H1 (cell line): ENCODE measurements at regions not wholly inside any gene's neighbourhood (a gene's known extent, or its start where the extent isn't known, plus 50 kb on each side); places are given as distances from the start of the nearest gene placed in this dataset.

ENCODE experiments used
- CHD7 ChIP-seq: fragments of 300-600 bp; sonication (generic); IDR thresholded peaks from 2 replicates; pipeline ENCODE4 v1.7.1; 2012; ENCODE audit warnings: low read length, moderate library complexity, mild to moderate bottlenecking, inconsistent platforms; ENCODE audit not compliant: insufficient replicate concordance
- CTCF ChIP-seq, 3 experiments: IDR thresholded peaks; 1 replicate in 2 of 3; 2 replicates in 1 of 3; pipeline versions ENCODE4 v1.5.1 to v1.6.1; 2011; ENCODE audit warnings: low read length in 3 of 3, mild to moderate bottlenecking in 3 of 3, inconsistent platforms in 2 of 3, low read depth in 1 of 3, moderate library complexity in 1 of 3; ENCODE audit not compliant: insufficient read depth in 1 of 3; ENCODE audit errors: control extremely low read depth in 1 of 3
- JUND ChIP-seq: IDR thresholded peaks from 2 replicates; pipeline ENCODE4 v1.6.1; 2011; ENCODE audit warnings: mild to moderate bottlenecking, improper control_type of control experiment, low read length
- POLR2AphosphoS5 ChIP-seq: IDR thresholded peaks from 2 replicates; pipeline ENCODE4 v1.6.1; 2011; ENCODE audit warnings: low read depth, low read length
- RFX5 ChIP-seq: IDR thresholded peaks from 2 replicates; pipeline ENCODE4 v1.6.1; 2011; ENCODE audit warnings: low read depth, low read length, improper control_type of control experiment, borderline replicate concordance
- SIN3A ChIP-seq, 2 experiments: IDR thresholded peaks in 1 of 2; conservative IDR thresholded peaks in 1 of 2; 2 replicates each; pipeline ENCODE4 v1.6.1; 2011 to 2012; ENCODE audit warnings: low read length in 2 of 2, improper control_type of control experiment in 1 of 2, low read depth in 1 of 2, mild to moderate bottlenecking in 1 of 2
- TAF1 ChIP-seq: IDR thresholded peaks from 2 replicates; pipeline ENCODE4 v1.6.1; 2011; ENCODE audit warnings: mild to moderate bottlenecking, low read depth, low read length

DNA sequence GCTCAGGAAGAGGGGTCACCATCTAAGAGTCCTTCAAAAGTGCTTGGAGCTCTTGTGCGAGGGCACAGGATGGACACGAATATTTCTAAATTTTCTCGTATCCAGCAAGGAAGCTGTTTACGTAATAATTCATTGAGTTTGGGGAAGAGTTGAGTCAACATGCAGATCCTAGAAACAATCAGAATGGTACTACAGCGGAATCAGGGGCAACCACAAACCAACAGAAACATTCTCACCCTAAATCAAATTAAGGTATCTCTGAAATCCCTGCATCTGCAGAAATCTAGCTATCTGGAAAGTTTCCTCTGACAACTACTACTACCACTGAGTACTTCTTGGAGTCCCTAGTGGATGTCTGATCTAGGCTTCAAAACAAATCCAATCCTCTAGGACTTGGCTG, 352.4 kb downstream of the LTN1 start:
- no peak for TF ChIP-seq TAF1
- no peak for TF ChIP-seq JUND
- no peak for TF ChIP-seq CTCF (IDR thresholded peaks at IDR 0.05; ENCODE audit: control extremely low read depth in 1 of 3, insufficient read depth in 1 of 3, low read depth in 1 of 3, low read length in 3 of 3)
- TF ChIP-seq RFX5: no peak
- TF ChIP-seq SIN3A (conservative IDR thresholded peaks at IDR 0.05 in 1 of 2, IDR thresholded peaks at IDR 0.05 in 1 of 2; ENCODE audit: low read depth in 1 of 2, low read length in 2 of 2): no peak
- no peak for TF ChIP-seq CHD7
- TF ChIP-seq POLR2AphosphoS5: no peak
